Glutamatergic neuron (in vitro differentiated cells): ENCODE measurements at regions not wholly inside any gene's neighbourhood (a gene's known extent, or its start where the extent isn't known, plus 50 kb on each side); places are given as distances from the start of the nearest gene placed in this dataset.
"Not testable (repeated sequence)": the region's sequence is repeated elsewhere in the genome, so short reads cannot be mapped to it uniquely, and the experiment has no call there.

Experiments
- DNase-seq: peaks from one replicate; pipeline ENCODE4 v3.0.0; 2022
- H3K27ac Mint-ChIP-seq: one replicate; pipeline ENCODE4 v1.8.0; 2020; ENCODE audit warnings: mild to moderate bottlenecking, mixed read lengths, inconsistent platforms; ENCODE audit not compliant: unreplicated experiment
- H3K27me3 Mint-ChIP-seq: one replicate; pipeline ENCODE4 v1.8.0; 2020; ENCODE audit warnings: mild to moderate bottlenecking, moderate library complexity, mixed read lengths, inconsistent platforms; ENCODE audit not compliant: unreplicated experiment
- H3K36me3 Mint-ChIP-seq: one replicate; pipeline ENCODE4 v1.8.0; 2020; ENCODE audit warnings: mild to moderate bottlenecking, mixed read lengths, inconsistent platforms; ENCODE audit not compliant: unreplicated experiment
- H3K4me1 Mint-ChIP-seq: one replicate; pipeline ENCODE4 v1.8.0; 2020; ENCODE audit warnings: mild to moderate bottlenecking, low read depth, mixed read lengths, inconsistent platforms; ENCODE audit not compliant: unreplicated experiment
- H3K4me3 Mint-ChIP-seq: one replicate; pipeline ENCODE4 v1.8.0; 2020; ENCODE audit warnings: mild to moderate bottlenecking, mixed read lengths, inconsistent platforms; ENCODE audit not compliant: unreplicated experiment
- H3K9me3 Mint-ChIP-seq: one replicate; pipeline ENCODE4 v1.8.0; 2020; ENCODE audit warnings: mild to moderate bottlenecking, moderate library complexity, mixed read lengths, inconsistent platforms; ENCODE audit not compliant: unreplicated experiment
- TF ChIP-seq, protein P1 (sequence below): fragments of 200-600 bp; sonication (generic); IDR thresholded peaks from one replicate; pipeline ENCODE4 v1.5.0; 2021; ENCODE audit not compliant: partially characterized antibody, unreplicated experiment

DNA sequence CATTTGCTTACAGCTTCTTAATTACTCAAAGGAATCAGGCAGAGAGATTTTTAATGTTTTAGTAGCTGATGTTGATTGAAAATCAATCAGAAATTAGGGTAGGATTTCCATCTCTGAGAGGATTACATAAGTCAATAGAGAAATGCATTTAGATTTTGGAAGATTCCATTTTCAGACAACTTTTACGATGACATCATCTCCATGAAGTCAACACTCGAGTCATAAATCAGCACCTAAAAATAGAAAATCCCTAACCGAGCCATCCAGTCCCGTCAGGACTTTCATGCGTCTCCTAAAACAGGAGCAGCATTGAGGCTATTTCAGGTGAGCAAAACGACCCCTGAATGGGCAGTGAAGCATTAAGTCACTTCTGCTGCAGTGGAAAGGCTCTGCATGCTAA is 279.7 kb upstream of the RNF32 start:
- H3K27me3 Mint-ChIP-seq: peaks cover 2% of the 10 kb centered on the region
- no peak overlapping the region for H3K4me3 Mint-ChIP-seq
- H3K9me3 Mint-ChIP-seq: peaks cover 7% of the 10 kb centered on the region
- H3K27ac Mint-ChIP-seq: no peak overlapping the region
- H3K4me1 Mint-ChIP-seq: no peaks in the 10 kb centered on the region
- TF ChIP-seq, protein P1, sequence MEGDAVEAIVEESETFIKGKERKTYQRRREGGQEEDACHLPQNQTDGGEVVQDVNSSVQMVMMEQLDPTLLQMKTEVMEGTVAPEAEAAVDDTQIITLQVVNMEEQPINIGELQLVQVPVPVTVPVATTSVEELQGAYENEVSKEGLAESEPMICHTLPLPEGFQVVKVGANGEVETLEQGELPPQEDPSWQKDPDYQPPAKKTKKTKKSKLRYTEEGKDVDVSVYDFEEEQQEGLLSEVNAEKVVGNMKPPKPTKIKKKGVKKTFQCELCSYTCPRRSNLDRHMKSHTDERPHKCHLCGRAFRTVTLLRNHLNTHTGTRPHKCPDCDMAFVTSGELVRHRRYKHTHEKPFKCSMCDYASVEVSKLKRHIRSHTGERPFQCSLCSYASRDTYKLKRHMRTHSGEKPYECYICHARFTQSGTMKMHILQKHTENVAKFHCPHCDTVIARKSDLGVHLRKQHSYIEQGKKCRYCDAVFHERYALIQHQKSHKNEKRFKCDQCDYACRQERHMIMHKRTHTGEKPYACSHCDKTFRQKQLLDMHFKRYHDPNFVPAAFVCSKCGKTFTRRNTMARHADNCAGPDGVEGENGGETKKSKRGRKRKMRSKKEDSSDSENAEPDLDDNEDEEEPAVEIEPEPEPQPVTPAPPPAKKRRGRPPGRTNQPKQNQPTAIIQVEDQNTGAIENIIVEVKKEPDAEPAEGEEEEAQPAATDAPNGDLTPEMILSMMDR: no peak
- no peak for DNase-seq
- no peaks in the 10 kb centered on the region for H3K36me3 Mint-ChIP-seq

DNA sequence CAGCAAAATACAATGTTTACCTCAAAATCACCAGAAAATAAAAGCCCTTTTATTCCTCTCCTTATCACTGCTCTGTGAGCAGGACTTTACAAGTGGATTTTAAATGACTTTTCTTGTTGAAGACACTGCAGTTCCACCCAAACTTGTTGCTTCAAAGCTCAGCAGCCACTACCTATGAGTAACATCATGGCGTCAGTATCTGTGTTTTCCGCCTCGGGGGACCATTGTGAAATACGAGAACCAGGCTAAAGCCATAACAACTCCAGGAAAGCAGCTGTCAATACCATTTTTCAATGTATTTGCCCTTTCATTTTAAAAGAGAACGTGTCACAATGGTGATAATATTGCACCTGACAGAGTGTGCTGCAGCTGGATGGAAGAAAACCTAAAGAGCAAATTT is 284.0 kb upstream of the RNF32 start:
- TF ChIP-seq, protein P1: no peak
- H3K27me3 Mint-ChIP-seq: peaks cover 2% of the 10 kb centered on the region
- H3K4me1 Mint-ChIP-seq: no peaks in the 10 kb centered on the region

DNA sequence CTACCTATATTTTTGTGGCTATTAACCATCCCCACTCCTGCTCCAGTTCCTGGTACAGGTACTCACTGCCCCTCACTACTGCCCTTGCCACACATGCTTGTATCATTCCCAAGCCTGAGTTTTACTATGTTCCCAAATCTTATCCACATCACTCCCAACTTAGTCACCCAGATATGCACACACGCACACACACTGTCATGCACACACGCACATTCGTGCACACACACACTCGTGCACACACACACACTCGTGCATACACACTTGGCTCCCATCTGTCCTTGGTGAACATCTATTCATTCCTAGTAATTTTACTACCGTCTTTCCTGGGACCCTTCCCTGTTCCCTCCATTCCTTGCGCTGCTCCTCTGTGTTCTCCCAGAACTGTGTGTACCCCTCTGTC is 287.2 kb upstream of the RNF32 start:
- DNase-seq: no peak
- no peaks in the 10 kb centered on the region for H3K27me3 Mint-ChIP-seq
- H3K9me3 Mint-ChIP-seq: no peaks in the 10 kb centered on the region
- TF ChIP-seq, protein P1: no peak
- no peak overlapping the region for H3K4me3 Mint-ChIP-seq
- H3K36me3 Mint-ChIP-seq: no peaks in the 10 kb centered on the region
- no peaks in the 10 kb centered on the region for H3K4me1 Mint-ChIP-seq
- no peak overlapping the region for H3K27ac Mint-ChIP-seq

More for the DNA sequence above, 284.0 kb upstream of the RNF32 start:
- Mint-ChIP-seq H3K9me3 (peaks cover 1% of the 10 kb centered on the region), H3K36me3 (no peaks in the 10 kb centered on the region), H3K4me3 (no peak overlapping the region), H3K27ac (no peak overlapping the region)
- no peak for DNase-seq

DNA sequence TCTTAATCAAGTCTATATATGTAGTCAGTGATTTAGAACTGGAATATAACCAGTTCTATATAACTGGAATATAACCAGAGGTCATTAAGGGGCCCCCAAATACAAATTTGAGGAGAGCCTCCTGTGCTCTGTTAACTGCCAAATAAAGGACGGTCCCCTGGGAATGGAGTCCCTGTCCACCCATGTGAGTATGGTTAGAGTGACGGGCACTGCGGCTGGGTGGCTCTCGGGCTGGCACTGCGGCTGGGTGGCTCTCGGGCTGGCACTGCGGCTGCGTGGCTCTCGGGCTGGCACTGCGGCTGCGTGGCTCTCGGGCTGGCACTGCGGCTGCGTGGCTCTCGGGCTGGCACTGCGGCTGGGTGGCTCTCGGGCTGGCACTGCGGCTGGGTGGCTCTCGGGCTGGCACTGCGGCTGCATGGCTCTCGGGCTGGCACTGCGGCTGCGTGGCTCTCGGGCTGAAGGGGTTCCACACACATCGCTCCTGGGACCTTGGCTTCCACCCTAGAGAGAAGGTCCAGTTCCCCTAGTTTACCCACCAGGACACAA is 292.8 kb upstream of the RNF32 start:
- not testable (repeated sequence) for H3K27me3 Mint-ChIP-seq, H3K4me3 Mint-ChIP-seq, H3K36me3 Mint-ChIP-seq, H3K4me1 Mint-ChIP-seq, DNase-seq, H3K27ac Mint-ChIP-seq, H3K9me3 Mint-ChIP-seq

DNA sequence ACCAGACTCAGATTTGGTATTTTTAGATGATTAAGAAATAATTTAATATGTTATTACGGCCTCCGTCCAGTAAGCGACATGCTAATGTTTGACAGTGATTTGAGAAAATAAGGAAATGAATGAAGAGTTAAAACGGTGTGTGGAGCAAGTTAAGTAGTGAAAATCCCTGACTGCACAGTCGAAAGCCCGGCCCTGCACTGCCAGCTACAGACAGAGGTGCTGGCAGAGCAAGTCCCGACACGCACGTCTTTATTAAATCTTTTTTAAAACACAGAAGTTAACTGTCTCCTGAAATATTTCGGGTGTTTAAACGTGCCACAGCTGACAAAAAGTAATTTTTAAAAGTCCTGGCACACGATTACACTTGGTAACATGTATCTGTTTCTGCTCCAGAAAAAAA is 293.4 kb upstream of the RNF32 start:
- H3K36me3 Mint-ChIP-seq: no peaks in the 10 kb centered on the region
- H3K27ac Mint-ChIP-seq: no peak overlapping the region
- H3K4me3 Mint-ChIP-seq: no peak overlapping the region
- H3K4me1 Mint-ChIP-seq: no peaks in the 10 kb centered on the region
- TF ChIP-seq, protein P1: no peak
- DNase-seq: no peak
- no peaks in the 10 kb centered on the region for H3K27me3 Mint-ChIP-seq
- no peaks in the 10 kb centered on the region for H3K9me3 Mint-ChIP-seq
